ENCODE measurements at regions not wholly inside any gene's neighbourhood (a gene's known extent, or its start where the extent isn't known, plus 50 kb on each side); places are given as distances from the start of the nearest gene placed in this dataset.
A peak's percentile ranks its signal among the peaks of the same experiment; 100 is the strongest.
"Not testable (repeated sequence)": the region's sequence is repeated elsewhere in the genome, so short reads cannot be mapped to it uniquely, and the experiment has no call there.

- peak; percentile 77 for DNase-seq (ENCODE audit: low read depth, low spot score)
Observed at GRCh38 chr14:103186909-103187586, 63.8 kb downstream of the TNFAIP2 start.

- no peak for DNase-seq (ENCODE audit: low read depth, low spot score)
Observed at GRCh38 chr14:103187911-103188310, 64.7 kb downstream of the TNFAIP2 start.

GRCh38 chr14:103188810-103189480 is 65.7 kb downstream of the TNFAIP2 start:
- no peak for DNase-seq (ENCODE audit: low read depth, low spot score)

GRCh38 chr14:103189481-103190470 is 66.5 kb downstream of the TNFAIP2 start:
- DNase-seq (ENCODE audit: low read depth, low spot score): no peak

- DNase-seq (ENCODE audit: low read depth, low spot score): no peak
Observed at GRCh38 chr14:103190741-103191140, 67.5 kb downstream of the TNFAIP2 start.

- no peak for DNase-seq (ENCODE audit: low read depth, low spot score)
Observed at GRCh38 chr14:103191844-103192243, 68.6 kb downstream of the TNFAIP2 start.

- no peak for DNase-seq (ENCODE audit: low read depth, low spot score)
Observed at GRCh38 chr14:103192246-103192840, 69.1 kb downstream of the TNFAIP2 start.

GRCh38 chr14:103192861-103193260 is 69.6 kb downstream of the TNFAIP2 start:
- DNase-seq (ENCODE audit: low read depth, low spot score): not testable (repeated sequence)

GRCh38 chr14:103193491-103193890 is 70.2 kb downstream of the TNFAIP2 start:
- not testable (repeated sequence) for DNase-seq (ENCODE audit: low read depth, low spot score)

- DNase-seq (ENCODE audit: low read depth, low spot score): no peak
Observed at GRCh38 chr14:103194256-103195045, 71.2 kb downstream of the TNFAIP2 start.

GRCh38 chr14:103195828-103196615 is 72.8 kb downstream of the TNFAIP2 start:
- no peak for DNase-seq (ENCODE audit: low read depth, low spot score)

- no peak for DNase-seq (ENCODE audit: low read depth, low spot score)
Observed at GRCh38 chr14:103196716-103197115, 73.5 kb downstream of the TNFAIP2 start.

- no peak for DNase-seq (ENCODE audit: low read depth, low spot score)
Observed at GRCh38 chr14:103198131-103199105, 75.2 kb downstream of the TNFAIP2 start.

- no peak for DNase-seq (ENCODE audit: low read depth, low spot score)
Observed at GRCh38 chr14:103199124-103199523, 75.9 kb downstream of the TNFAIP2 start.

- no peak for DNase-seq (ENCODE audit: low read depth, low spot score)
Observed at GRCh38 chr14:103201801-103202200, 78.5 kb downstream of the TNFAIP2 start.

- peak; percentile 40 for DNase-seq (ENCODE audit: low read depth, low spot score)
Observed at GRCh38 chr14:103204852-103205540, 81.7 kb downstream of the TNFAIP2 start.

- no peak for DNase-seq (ENCODE audit: low read depth, low spot score)
Observed at GRCh38 chr14:103205541-103205906, 82.3 kb downstream of the TNFAIP2 start.

- DNase-seq (ENCODE audit: low read depth, low spot score): no peak
Observed at GRCh38 chr14:103206023-103206481, 82.8 kb downstream of the TNFAIP2 start.
